H1 (cell line): ENCODE measurements at regions not wholly inside any gene's neighbourhood (a gene's known extent, or its start where the extent isn't known, plus 50 kb on each side); places are given as distances from the start of the nearest gene placed in this dataset.

Experiments
- CTCF ChIA-PET: fragments of 300-600 bp; sonication (Branson Sonifier 250); formaldehyde crosslinking; loops from one replicate; lab custom pipeline; 2021; ENCODE audit not compliant: partially characterized antibody; lab: Charles Lee
- POLR2A ChIA-PET: fragments of 300-600 bp; sonication (Branson Sonifier 250); formaldehyde crosslinking; loops from one replicate; lab custom pipeline; 2021; ENCODE audit warnings: inconsistent platforms; ENCODE audit not compliant: partially characterized antibody; lab: Charles Lee
- DNase-seq, 2 experiments: peaks; one replicate each; pipeline versions ENCODE4 v3.0.0 to v3.0.0-alpha.2; 2010 to 2022; ENCODE audit warnings: low spot score in 2 of 2, low read depth in 1 of 2, mixed read lengths in 1 of 2
- FAIRE-seq: peaks from 2 replicates; lab custom pipeline; 2011; peaks lifted over from hg19 to GRCh38; lab: Jason Lieb, UNC
- H2AFZ ChIP-seq: 2 replicates; pipeline ENCODE4 v1.8.1; 2012; ENCODE audit warnings: low read length, inconsistent platforms
- H2AK5ac ChIP-seq: 2 replicates; pipeline ENCODE4 v1.6.1; 2013; ENCODE audit warnings: low read depth, low read length
- H2BK120ac ChIP-seq: replicated peaks from 2 replicates; pipeline ENCODE3; 2013; ENCODE audit warnings: low read depth, low read length, inconsistent platforms
- H2BK12ac ChIP-seq: 2 replicates; pipeline ENCODE4 v1.6.1; 2013; ENCODE audit warnings: low read depth, low read length
- H2BK15ac ChIP-seq: 2 replicates; pipeline ENCODE4 v1.6.1; 2013; ENCODE audit warnings: low read length
- H2BK20ac ChIP-seq: 2 replicates; pipeline ENCODE4 v1.6.1; 2013; ENCODE audit warnings: low read length
- H2BK5ac ChIP-seq: 2 replicates; pipeline ENCODE4 v1.6.1; 2013; ENCODE audit warnings: low read depth, low read length
- H3K14ac ChIP-seq: 2 replicates; pipeline ENCODE4 v1.6.1; 2013; ENCODE audit warnings: inconsistent platforms; ENCODE audit not compliant: insufficient read length
- H3K18ac ChIP-seq: 2 replicates; pipeline ENCODE4 v1.6.1; 2013; ENCODE audit warnings: low read length; ENCODE audit errors: extremely low read depth
- H3K23ac ChIP-seq: 2 replicates; pipeline ENCODE4 v1.6.1; 2013; ENCODE audit warnings: inconsistent platforms; ENCODE audit not compliant: insufficient read length
- H3K23me2 ChIP-seq: 2 replicates; pipeline ENCODE4 v1.6.1; 2013; ENCODE audit warnings: low read depth, low read length
- H3K27ac ChIP-seq: 2 replicates; pipeline ENCODE4 v1.6.1; 2011; ENCODE audit warnings: low read depth, low read length, inconsistent platforms
- H3K27me3 ChIP-seq, 4 experiments: replicated peaks in 1 of 4; 1 replicate in 1 of 4; 2 replicates in 3 of 4; pipeline versions ENCODE4 v1.6.1 to v1.8.1; 2011 to 2013; ENCODE audit warnings: low read length in 3 of 4, mild to moderate bottlenecking in 3 of 4, inconsistent platforms in 2 of 4, mixed read lengths in 2 of 4, moderate library complexity in 1 of 4; ENCODE audit not compliant: control insufficient read depth in 3 of 4, insufficient read depth in 3 of 4; ENCODE audit errors: extremely low read depth in 1 of 4
- H3K36me3 ChIP-seq, 4 experiments: 2 replicates each; pipeline versions ENCODE4 v1.6.1 to v1.8.1; 2011 to 2013; ENCODE audit warnings: mild to moderate bottlenecking in 4 of 4, low read length in 3 of 4, moderate library complexity in 2 of 4, control low read depth in 1 of 4, inconsistent platforms in 1 of 4; ENCODE audit not compliant: insufficient read depth in 4 of 4, control insufficient read depth in 2 of 4
- H3K4ac ChIP-seq: replicated peaks from 2 replicates; pipeline ENCODE3; 2013; ENCODE audit warnings: low read length, low read depth, mixed read lengths, inconsistent platforms; ENCODE audit not compliant: insufficient read length
- H3K4me1 ChIP-seq, 4 experiments: replicated peaks in 1 of 4; 1 replicate in 1 of 4; 2 replicates in 3 of 4; pipeline versions ENCODE4 v1.6.1 to v1.8.1; 2011 to 2013; ENCODE audit warnings: low read length in 3 of 4, inconsistent platforms in 2 of 4, mixed read lengths in 1 of 4; ENCODE audit not compliant: insufficient read depth in 4 of 4, control insufficient read depth in 3 of 4
- H3K4me2 ChIP-seq, 2 experiments: 2 replicates each; pipeline versions ENCODE4 v1.6.1 to v1.8.1; 2011 to 2013; ENCODE audit warnings: low read depth in 2 of 2, low read length in 2 of 2, control low read depth in 1 of 2, inconsistent platforms in 1 of 2, mild to moderate bottlenecking in 1 of 2; ENCODE audit not compliant: insufficient read depth in 1 of 2
- H3K4me3 ChIP-seq, 4 experiments: fragments of 200-600, 300-600 bp in 1 of 4; sonication (generic), shearing (Covaris generic), sonication (Bioruptor Twin) in 1 of 4; 2 replicates each; pipeline versions ENCODE4 v1.5.1 to v1.8.1; 2011 to 2016; ENCODE audit warnings: low read length in 4 of 4, low read depth in 3 of 4, control low read depth in 2 of 4, inconsistent platforms in 2 of 4, mild to moderate bottlenecking in 2 of 4, mixed read lengths in 1 of 4, moderate library complexity in 1 of 4; ENCODE audit not compliant: insufficient read depth in 2 of 4; ENCODE audit errors: extremely low read depth in 1 of 4
- H3K56ac ChIP-seq: replicated peaks from 2 replicates; pipeline ENCODE3; 2013; ENCODE audit warnings: low read depth, mild to moderate bottlenecking, mixed read lengths, low read length, inconsistent platforms; ENCODE audit not compliant: insufficient read length
- H3K79me1 ChIP-seq: 2 replicates; pipeline ENCODE4 v1.6.1; 2013; ENCODE audit warnings: low read depth, low read length, control low read depth
- H3K79me2 ChIP-seq, 2 experiments: 2 replicates each; pipeline versions ENCODE4 v1.6.1 to v1.8.1; 2012 to 2013; ENCODE audit warnings: low read length in 2 of 2, mild to moderate bottlenecking in 2 of 2, inconsistent platforms in 1 of 2; ENCODE audit not compliant: insufficient read depth in 2 of 2, control insufficient read depth in 1 of 2
- H3K9ac ChIP-seq, 4 experiments: replicated peaks in 1 of 4; 1 replicate in 1 of 4; 2 replicates in 3 of 4; pipeline versions ENCODE4 v1.6.1 to v1.8.1; 2011 to 2013; ENCODE audit warnings: low read depth in 3 of 4, low read length in 3 of 4, control low read depth in 2 of 4, mild to moderate bottlenecking in 2 of 4, moderate library complexity in 2 of 4, inconsistent platforms in 1 of 4; ENCODE audit errors: extremely low read depth in 1 of 4
- H3K9me3 ChIP-seq, 2 experiments: 2 replicates each; pipeline versions ENCODE4 v1.6.1 to v1.8.1; 2012 to 2013; ENCODE audit warnings: mild to moderate bottlenecking in 2 of 2, moderate library complexity in 2 of 2, control low read depth in 1 of 2, inconsistent platforms in 1 of 2, low read depth in 1 of 2, low read length in 1 of 2, mixed read lengths in 1 of 2; ENCODE audit not compliant: insufficient read depth in 2 of 2
- H4K20me1 ChIP-seq, 2 experiments: replicated peaks in 1 of 2; 2 replicates each; pipeline versions ENCODE3 to v1.8.1; 2011 to 2013; ENCODE audit warnings: inconsistent platforms in 2 of 2, low read length in 2 of 2, mild to moderate bottlenecking in 1 of 2; ENCODE audit not compliant: insufficient read depth in 2 of 2, control insufficient read depth in 1 of 2
- H4K5ac ChIP-seq: 2 replicates; pipeline ENCODE4 v1.6.1; 2013; ENCODE audit warnings: low read length, low read depth, mixed read lengths, inconsistent platforms; ENCODE audit not compliant: insufficient read length
- H4K8ac ChIP-seq: 2 replicates; pipeline ENCODE4 v1.8.0; 2013; ENCODE audit warnings: mild to moderate bottlenecking, moderate library complexity, low read length, inconsistent platforms; ENCODE audit not compliant: insufficient read depth; ENCODE audit errors: extremely low read depth
- H4K91ac ChIP-seq: replicated peaks from 2 replicates; pipeline ENCODE3; 2013; ENCODE audit warnings: low read length, mixed read lengths, inconsistent platforms; ENCODE audit not compliant: insufficient read length
- CREB1 ChIP-seq: IDR thresholded peaks from 2 replicates; pipeline ENCODE4 v1.6.1; 2012; ENCODE audit warnings: inconsistent platforms
- YY1 ChIP-seq: IDR thresholded peaks from 2 replicates; pipeline ENCODE4 v1.6.1; 2011; ENCODE audit warnings: low read depth, mild to moderate bottlenecking, low read length
- WGBS, 2 experiments: shearing (Covaris generic) in 1 of 2; methylation state at CpG; one replicate each; pipeline versions ENCODE4 v1.1.6 to v1.1.7; 2013 to 2015; ENCODE audit warnings: low lambda C conversion rate in 2 of 2, mixed read lengths in 2 of 2, inconsistent platforms in 1 of 2, low coverage in 1 of 2, missing lambda C conversion rate in 1 of 2; ENCODE audit not compliant: insufficient replicate concordance in 2 of 2, insufficient coverage in 1 of 2, insufficient read length in 1 of 2; ENCODE audit errors: extremely low coverage in 1 of 2, missing lambda C conversion rate in 1 of 2; 5-methylcytosine and 5-hydroxymethylcytosine counted together
- TF ChIP-seq, protein P1 (sequence below): IDR thresholded peaks from 2 replicates; pipeline ENCODE4 v1.6.1; 2012; ENCODE audit warnings: inconsistent platforms

- no peak overlapping the region for H3K4me3 ChIP-seq
- H3K4me2 ChIP-seq: no peak overlapping the region
- H3K9me3 ChIP-seq: no peaks in the 10 kb centered on the region
- H4K20me1 ChIP-seq: no peaks in the 10 kb centered on the region
- no peak overlapping the region for H2BK12ac ChIP-seq
- H3K79me1 ChIP-seq: no peaks in the 10 kb centered on the region
- CTCF ChIA-PET: interaction anchor here (2.1 kb wide), 1 partner anchor 93 kb away, joined by 5 read pairs; no protein-coding TSS in a partner anchor
- H2BK20ac ChIP-seq: no peak overlapping the region
- H3K36me3 ChIP-seq: no peaks in the 10 kb centered on the region
- H3K14ac ChIP-seq: no peak overlapping the region
- no peak overlapping the region for H3K4ac ChIP-seq
- no peak overlapping the region for H2AFZ ChIP-seq
- H2BK5ac ChIP-seq: no peak overlapping the region
- no peak for DNase-seq
- no peak overlapping the region for H2BK15ac ChIP-seq
- H3K23ac ChIP-seq: no peak overlapping the region
- TF ChIP-seq, protein P1, sequence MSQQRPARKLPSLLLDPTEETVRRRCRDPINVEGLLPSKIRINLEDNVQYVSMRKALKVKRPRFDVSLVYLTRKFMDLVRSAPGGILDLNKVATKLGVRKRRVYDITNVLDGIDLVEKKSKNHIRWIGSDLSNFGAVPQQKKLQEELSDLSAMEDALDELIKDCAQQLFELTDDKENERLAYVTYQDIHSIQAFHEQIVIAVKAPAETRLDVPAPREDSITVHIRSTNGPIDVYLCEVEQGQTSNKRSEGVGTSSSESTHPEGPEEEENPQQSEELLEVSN: no peak
- TF ChIP-seq CREB1: no peak
- TF ChIP-seq YY1: no peak
- no peak overlapping the region for H4K5ac ChIP-seq
- POLR2A ChIA-PET: no interaction called here
- no peaks in the 10 kb centered on the region for H3K23me2 ChIP-seq
- H3K56ac ChIP-seq: no peak overlapping the region
- no peak overlapping the region for H4K91ac ChIP-seq
- H2AK5ac ChIP-seq: no peak overlapping the region
- H3K9ac ChIP-seq: no peak overlapping the region
- no peaks in the 10 kb centered on the region for H3K27me3 ChIP-seq
- no peak overlapping the region for H2BK120ac ChIP-seq
- no peaks in the 10 kb centered on the region for H3K4me1 ChIP-seq
- H3K79me2 ChIP-seq: no peaks in the 10 kb centered on the region
- FAIRE-seq: no peak
- no peak overlapping the region for H3K27ac ChIP-seq
- WGBS, 2 experiments: 86% methylated on average over 3 of the region's 3 CpGs; no CpG with 5 or more reads in 1 of the 2 experiments
- H4K8ac ChIP-seq: no peak overlapping the region
- no peak overlapping the region for H3K18ac ChIP-seq
These were observed 109.8 kb downstream of the TYW3 start for GRCh38 chr1:74842726-74843125.
